Suprapubic skin (tissue), 4 donors: ENCODE measurements at regions not wholly inside any gene's neighbourhood (a gene's known extent, or its start where the extent isn't known, plus 50 kb on each side); places are given as distances from the start of the nearest gene placed in this dataset.

ENCODE experiments used
- CTCF ChIP-seq, 2 donors: fragments of 200-600 bp in 1 of 2; fragments of 450-650 bp in 1 of 2; sonication (generic) in 1 of 2; IDR thresholded peaks; one replicate each; pipeline ENCODE4 v1.5.1; 2016 to 2019; ENCODE audit warnings: antibody characterized with exemption in 2 of 2, mild to moderate bottlenecking in 1 of 2, moderate library complexity in 1 of 2
- EP300 ChIP-seq: sonication (generic); formaldehyde crosslinking; IDR thresholded peaks from one replicate; pipeline ENCODE4 v1.6.1; 2017; ENCODE audit warnings: antibody characterized with exemption
- POLR2A ChIP-seq, 2 donors: fragments of 450-650 bp; IDR thresholded peaks; one replicate each; pipeline ENCODE4 v1.6.1; 2017; ENCODE audit warnings: antibody characterized with exemption in 2 of 2, mild to moderate bottlenecking in 2 of 2, moderate library complexity in 2 of 2
- POLR2AphosphoS5 ChIP-seq, 3 donors: sonication (generic); formaldehyde crosslinking; IDR thresholded peaks; one replicate each; pipeline ENCODE4 v1.6.1; 2017; ENCODE audit warnings: antibody characterized with exemption in 3 of 3

- no peak for TF ChIP-seq CTCF (IDR thresholded peaks at IDR 0.05)
- no peak for TF ChIP-seq POLR2A (IDR thresholded peaks at IDR 0.05)
- no peak for TF ChIP-seq POLR2AphosphoS5 (IDR thresholded peaks at IDR 0.05)
- TF ChIP-seq EP300, result no peak
These were observed 101.6 kb downstream of the RPL22L1 start for GRCh38 chr3:170768334-170768801.
